C4-2B (cell line): ENCODE measurements at regions not wholly inside any gene's neighbourhood (a gene's known extent, or its start where the extent isn't known, plus 50 kb on each side); places are given as distances from the start of the nearest gene placed in this dataset.

Experiments used
- ZFX ChIP-seq: fragments of 450-650 bp; IDR thresholded peaks from 2 replicates; pipeline ENCODE4 v1.6.1; 2017
- TF ChIP-seq, protein P1 (sequence below): fragments of 450-650 bp; conservative IDR thresholded peaks from 2 replicates; pipeline ENCODE4 v1.5.1; 2017; ENCODE audit warnings: mild to moderate bottlenecking

DNA sequence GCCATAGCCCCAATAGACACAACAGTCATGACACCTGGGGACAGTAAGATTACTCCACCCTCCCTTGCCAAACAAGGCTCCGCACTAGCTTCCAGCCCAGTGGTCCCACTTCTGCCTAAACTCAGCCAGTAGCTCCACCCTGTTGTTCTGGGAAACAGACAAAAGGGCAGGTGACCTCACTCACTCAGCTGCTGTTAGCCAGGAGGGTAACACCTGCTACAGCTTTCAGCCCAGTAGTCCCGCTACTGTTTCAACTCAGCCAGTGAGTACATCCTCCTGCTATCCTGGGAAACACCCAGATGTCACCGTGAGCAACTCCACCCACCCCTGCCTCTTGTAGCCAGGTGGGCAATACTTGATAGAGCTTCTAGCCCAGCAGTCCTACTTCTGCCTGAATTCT lies 162.7 kb upstream of the CPXCR1 start:
- TF ChIP-seq, protein P1, sequence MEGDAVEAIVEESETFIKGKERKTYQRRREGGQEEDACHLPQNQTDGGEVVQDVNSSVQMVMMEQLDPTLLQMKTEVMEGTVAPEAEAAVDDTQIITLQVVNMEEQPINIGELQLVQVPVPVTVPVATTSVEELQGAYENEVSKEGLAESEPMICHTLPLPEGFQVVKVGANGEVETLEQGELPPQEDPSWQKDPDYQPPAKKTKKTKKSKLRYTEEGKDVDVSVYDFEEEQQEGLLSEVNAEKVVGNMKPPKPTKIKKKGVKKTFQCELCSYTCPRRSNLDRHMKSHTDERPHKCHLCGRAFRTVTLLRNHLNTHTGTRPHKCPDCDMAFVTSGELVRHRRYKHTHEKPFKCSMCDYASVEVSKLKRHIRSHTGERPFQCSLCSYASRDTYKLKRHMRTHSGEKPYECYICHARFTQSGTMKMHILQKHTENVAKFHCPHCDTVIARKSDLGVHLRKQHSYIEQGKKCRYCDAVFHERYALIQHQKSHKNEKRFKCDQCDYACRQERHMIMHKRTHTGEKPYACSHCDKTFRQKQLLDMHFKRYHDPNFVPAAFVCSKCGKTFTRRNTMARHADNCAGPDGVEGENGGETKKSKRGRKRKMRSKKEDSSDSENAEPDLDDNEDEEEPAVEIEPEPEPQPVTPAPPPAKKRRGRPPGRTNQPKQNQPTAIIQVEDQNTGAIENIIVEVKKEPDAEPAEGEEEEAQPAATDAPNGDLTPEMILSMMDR, result no peak
- TF ChIP-seq ZFX, result no peak
